ENCODE measurements at regions not wholly inside any gene's neighbourhood (a gene's known extent, or its start where the extent isn't known, plus 50 kb on each side); places are given as distances from the start of the nearest gene placed in this dataset.

- no peak for ATAC-seq
- no peak overlapping the region for H3K27ac ChIP-seq
- no peak overlapping the region for H3K4me2 ChIP-seq
- H3K4me1 ChIP-seq, result no peaks in the 10 kb centered on the region
- TF ChIP-seq GATA3 (IDR thresholded peaks at IDR 0.05; ENCODE audit: borderline replicate concordance), result no peak
- TF ChIP-seq JUN (IDR thresholded peaks at IDR 0.05), result no peak
- no peak for TF ChIP-seq ZFP36 (IDR thresholded peaks at IDR 0.05; ENCODE audit: borderline replicate concordance, partially characterized antibody)
- no peak for TF ChIP-seq ZNF302 (CRISPR knock-in tag; IDR thresholded peaks at IDR 0.05)
- TF ChIP-seq RARB (CRISPR knock-in tag; IDR thresholded peaks at IDR 0.05), result no peak
- TF ChIP-seq RAD21 (conservative IDR thresholded peaks at IDR 0.05 in 1 of 2, IDR thresholded peaks at IDR 0.05 in 1 of 2), result no peak
- no peak for TF ChIP-seq KDM5A (IDR thresholded peaks at IDR 0.05)
- no peak for TF ChIP-seq MAFK (IDR thresholded peaks at IDR 0.05; ENCODE audit: partially characterized antibody)
- no peak for TF ChIP-seq NFE2L2 (conservative IDR thresholded peaks at IDR 0.05; ENCODE audit: low read length)
- TF ChIP-seq ZC3H11A (IDR thresholded peaks at IDR 0.05), result no peak
- TF ChIP-seq HOXB13 (CRISPR knock-in tag; IDR thresholded peaks at IDR 0.05; ENCODE audit: low read depth), result no peak
- TF ChIP-seq POLR2AphosphoS2 (conservative IDR thresholded peaks at IDR 0.05; ENCODE audit: low read length), result no peak
- no peak for TF ChIP-seq NR3C1 (IDR thresholded peaks at IDR 0.05)
- no peak for TF ChIP-seq ESRRA (IDR thresholded peaks at IDR 0.05; ENCODE audit: borderline replicate concordance, low read length)
- TF ChIP-seq FOSB (CRISPR knock-in tag; IDR thresholded peaks at IDR 0.05), result no peak
- no peak for TF ChIP-seq REST (IDR thresholded peaks at IDR 0.05)
- TF ChIP-seq BCL3 (IDR thresholded peaks at IDR 0.05), result no peak
- no peak overlapping the region for H3K4me3 ChIP-seq
- POLR2A ChIA-PET, result no interaction called here
- CTCF ChIA-PET, result no interaction called here
- FAIRE-seq, result no peak
- no peaks in the 10 kb centered on the region for H3K9me3 ChIP-seq
- WGBS (ENCODE audit: missing lambda C conversion rate), result 64% methylated on average over 2 of the region's 2 CpGs
- DNase-seq (ENCODE audit: low read depth in 1 of 2, low spot score in 1 of 2), result no peak
These were observed 89.5 kb upstream of the HIVEP3 start for GRCh38 chr1:42008264-42008663.

GRCh38 chr1:42006836-42007235, 88.1 kb upstream of the HIVEP3 start:
- DNase-seq (ENCODE audit: low read depth in 1 of 2, low spot score in 1 of 2) (no peak), ATAC-seq (0 out of 6 replicates have a peak, but pooled peaks of 1 of the 2 experiments have one; percentile 8), FAIRE-seq (no peak)
- TF ChIP-seq EP300 (IDR thresholded peaks at IDR 0.05), result no peak
- no peak for TF ChIP-seq MYC (IDR thresholded peaks at IDR 0.05; ENCODE audit: borderline replicate concordance, low read length)
- TF ChIP-seq MAFK (IDR thresholded peaks at IDR 0.05; ENCODE audit: partially characterized antibody), result no peak
- TF ChIP-seq ELK1 (IDR thresholded peaks at IDR 0.05; ENCODE audit: low read depth, low read length), result no peak
- no peak for TF ChIP-seq NPAS2 (CRISPR knock-in tag; IDR thresholded peaks at IDR 0.05; ENCODE audit: borderline replicate concordance)
- no peak for TF ChIP-seq JUN (IDR thresholded peaks at IDR 0.05)
- TF ChIP-seq PBX3 (IDR thresholded peaks at IDR 0.05), result no peak
- TF ChIP-seq RNF2 (IDR thresholded peaks at IDR 0.05; ENCODE audit: borderline replicate concordance, low read depth), result no peak
- Histone ChIP-seq H3K27ac (no peak overlapping the region), H3K4me3 (no peak overlapping the region), H3K9me3 (no peaks in the 10 kb centered on the region), H3K4me2 (no peak overlapping the region), H3K4me1 (no peaks in the 10 kb centered on the region)
- 65% methylated on average over 3 of the region's 3 CpGs for whole genome bisulfite sequencing (ENCODE audit: missing lambda C conversion rate)
- POLR2A ChIA-PET, result no interaction called here
- CTCF ChIA-PET, result no interaction called here
